HG03354 (cell line): ENCODE measurements at regions not wholly inside any gene's neighbourhood (a gene's known extent, or its start where the extent isn't known, plus 50 kb on each side); places are given as distances from the start of the nearest gene placed in this dataset.
"Not testable (repeated sequence)": the region's sequence is repeated elsewhere in the genome, so short reads cannot be mapped to it uniquely, and the experiment has no call there.

Experiments used
- ATAC-seq: cut with Tn5 transposase; IDR thresholded peaks from one replicate; pipeline ENCODE4 v1.9.1; 2021; ENCODE audit warnings: mild to moderate bottlenecking; ENCODE audit not compliant: unreplicated experiment, poor library complexity, severe bottlenecking

- no peak for ATAC-seq
Observed at GRCh38 chr20:48231253-48231930, 446.1 kb upstream of the SULF2 start.

DNA sequence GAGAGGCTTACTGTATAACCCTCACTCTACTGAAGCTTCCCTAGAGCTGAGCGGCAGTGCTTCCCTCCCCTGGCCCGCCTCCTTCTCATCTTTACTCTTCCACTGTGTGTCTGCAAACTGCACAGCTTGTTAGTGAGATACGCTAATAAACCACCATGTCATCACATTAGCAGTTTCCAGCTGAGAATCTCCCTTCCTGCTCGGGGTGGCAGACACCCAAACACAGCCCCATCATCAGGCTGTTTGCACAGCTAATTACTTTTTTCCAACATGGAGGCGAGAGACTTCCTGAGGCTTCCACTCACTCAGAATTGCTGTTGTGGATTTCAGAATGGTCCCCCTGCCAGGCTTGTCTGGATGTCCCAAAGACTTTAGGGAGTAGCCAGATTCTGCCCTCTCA is 444.9 kb upstream of the SULF2 start:
- no peak for ATAC-seq

- ATAC-seq: no peak
Observed at GRCh38 chr20:48227381-48227780, 442.1 kb upstream of the SULF2 start.

DNA sequence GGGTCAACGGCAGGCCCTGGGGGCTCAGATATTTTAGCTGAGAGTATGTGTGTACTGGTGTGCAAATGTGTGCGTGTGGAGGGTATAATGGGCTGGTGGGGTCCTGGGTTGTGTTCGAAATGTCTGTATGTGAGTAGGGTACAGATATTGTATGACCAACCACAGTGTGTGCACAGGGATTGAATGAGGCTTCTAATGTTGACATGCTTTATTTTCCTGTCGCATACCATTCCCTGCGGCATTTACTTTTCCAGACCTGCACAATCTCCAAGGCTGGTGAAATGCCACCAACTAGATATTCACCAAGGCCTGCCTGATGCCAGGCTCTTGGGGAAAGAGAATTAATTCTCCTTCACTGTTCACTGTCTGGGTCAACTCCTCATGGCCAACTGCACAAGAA is 441.4 kb upstream of the SULF2 start:
- ATAC-seq: no peak

GRCh38 chr20:48224533-48225050 is 439.3 kb upstream of the SULF2 start:
- ATAC-seq: no peak

GRCh38 chr20:48223715-48224114 is 438.4 kb upstream of the SULF2 start:
- ATAC-seq: no peak

DNA sequence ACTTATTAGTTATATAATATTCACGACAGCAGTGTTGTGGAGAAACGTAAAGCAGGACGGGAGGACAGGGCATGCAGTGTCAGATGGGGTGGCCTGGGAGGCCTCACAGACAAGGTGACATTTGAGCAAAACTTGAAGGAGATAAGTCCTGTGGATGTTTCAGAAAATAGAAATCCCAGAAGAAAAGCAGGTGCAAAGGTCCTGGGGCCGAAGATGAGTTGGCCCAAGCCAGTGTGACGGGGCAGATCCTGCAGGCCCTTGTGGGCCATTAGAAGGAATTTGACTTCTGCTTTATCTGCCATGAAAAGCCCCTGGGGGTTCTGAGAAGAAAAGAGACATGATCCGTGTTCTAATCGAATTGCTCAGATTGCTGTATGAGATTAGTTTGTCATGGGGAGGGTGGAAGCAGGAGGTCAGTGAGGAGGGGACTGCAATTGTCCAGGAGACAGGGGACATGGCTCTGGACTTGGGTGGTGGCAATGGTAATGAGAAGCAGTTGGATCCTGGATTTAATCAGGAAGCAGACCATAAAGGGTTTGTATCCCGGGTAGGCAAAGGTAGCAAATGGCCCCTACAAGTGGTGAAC is 437.4 kb upstream of the SULF2 start:
- no peak for ATAC-seq

DNA sequence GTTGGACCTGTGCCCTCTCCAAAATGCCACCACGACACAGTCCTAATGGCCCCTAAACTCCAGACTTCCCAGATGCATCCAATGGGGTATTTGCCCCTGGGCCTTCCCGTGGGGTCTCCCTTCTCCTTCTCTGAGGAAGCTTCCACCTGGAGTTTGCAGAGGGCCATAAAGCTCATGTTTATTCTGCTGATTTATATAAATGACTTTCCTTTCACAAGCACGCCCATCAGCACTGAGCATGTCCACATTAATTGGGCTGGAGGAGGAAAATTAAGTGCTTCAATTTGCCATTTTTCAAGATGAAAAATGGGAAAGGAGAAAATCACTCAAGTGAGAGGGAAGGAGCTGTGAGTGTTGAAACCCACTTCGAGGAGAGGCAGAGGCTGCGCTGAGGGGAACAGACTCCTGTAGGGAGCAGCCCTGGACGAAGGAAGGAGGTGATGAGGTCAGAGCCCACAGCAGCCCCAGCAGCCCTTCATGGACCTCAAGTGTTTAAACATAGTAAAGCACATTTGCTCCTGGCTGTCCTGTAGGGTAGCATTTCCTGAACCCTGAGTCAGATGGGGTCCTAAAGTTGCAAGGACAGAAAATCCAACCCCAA is 434.9 kb upstream of the SULF2 start:
- ATAC-seq: no peak

GRCh38 chr20:48219306-48219705 is 434.0 kb upstream of the SULF2 start:
- ATAC-seq: no peak

DNA sequence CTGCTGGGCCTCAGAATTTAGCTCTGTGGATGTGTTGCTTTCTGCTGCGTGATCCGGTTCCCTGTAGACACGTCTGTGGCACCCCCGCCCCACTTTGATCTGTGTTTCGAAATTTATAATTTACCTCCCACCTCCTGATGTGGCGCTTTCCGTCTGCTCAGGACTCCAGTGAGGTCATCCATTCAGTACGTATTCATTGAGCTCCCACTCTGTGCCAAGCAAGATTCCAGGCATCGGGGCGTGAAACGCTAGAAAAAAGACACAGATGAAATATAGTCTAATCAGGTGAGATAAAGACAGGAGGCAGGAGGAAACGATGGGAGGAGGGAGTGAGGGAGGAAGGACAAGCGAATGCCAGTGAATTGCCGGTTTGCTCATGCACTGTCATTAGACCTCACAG is 431.9 kb upstream of the SULF2 start:
- ATAC-seq: no peak

GRCh38 chr20:48215536-48215935 is 430.3 kb upstream of the SULF2 start:
- ATAC-seq: no peak

DNA sequence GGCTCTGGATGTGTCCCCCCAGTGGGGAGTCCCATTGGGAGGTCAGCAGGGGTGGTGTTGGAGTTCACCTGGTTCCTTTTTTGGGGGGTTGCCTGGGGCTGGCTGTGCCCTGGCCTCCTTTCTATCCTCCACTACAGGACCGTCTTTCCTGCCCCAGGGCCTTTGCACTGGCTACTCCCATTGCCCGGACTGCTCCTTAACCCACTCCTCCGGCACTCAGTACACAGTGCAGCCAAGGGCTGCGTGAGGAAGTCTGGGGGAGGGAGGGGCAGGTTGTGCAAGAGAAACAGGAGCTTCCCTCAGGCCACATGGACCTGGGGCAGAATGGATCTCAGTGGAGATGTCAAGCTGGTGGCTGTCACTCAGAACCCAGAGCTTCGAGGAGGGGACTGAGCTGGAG is 429.3 kb upstream of the SULF2 start:
- no peak for ATAC-seq

DNA sequence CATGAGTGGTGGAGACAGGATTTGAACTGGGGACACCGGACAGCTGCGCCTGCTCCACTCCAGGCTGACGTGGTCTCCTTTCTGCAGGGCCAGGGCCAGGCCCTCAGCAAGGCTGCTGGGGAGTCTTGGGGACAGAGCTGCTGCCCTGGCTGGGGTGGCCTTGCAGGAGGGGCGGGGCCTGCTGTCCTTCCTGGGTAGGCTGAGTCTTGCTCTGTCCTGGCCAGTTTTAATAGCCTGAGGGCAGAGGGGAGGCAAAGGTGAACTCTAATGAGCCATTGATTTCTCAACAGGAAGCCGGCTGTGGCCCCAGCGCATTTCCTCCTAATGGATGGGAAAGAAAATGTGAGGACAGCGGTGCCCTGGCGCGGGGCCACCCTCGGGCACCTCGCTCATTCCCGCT is 428.4 kb upstream of the SULF2 start:
- ATAC-seq: not testable (repeated sequence)

GRCh38 chr20:48212806-48213509 is 427.7 kb upstream of the SULF2 start:
- ATAC-seq: no peak

DNA sequence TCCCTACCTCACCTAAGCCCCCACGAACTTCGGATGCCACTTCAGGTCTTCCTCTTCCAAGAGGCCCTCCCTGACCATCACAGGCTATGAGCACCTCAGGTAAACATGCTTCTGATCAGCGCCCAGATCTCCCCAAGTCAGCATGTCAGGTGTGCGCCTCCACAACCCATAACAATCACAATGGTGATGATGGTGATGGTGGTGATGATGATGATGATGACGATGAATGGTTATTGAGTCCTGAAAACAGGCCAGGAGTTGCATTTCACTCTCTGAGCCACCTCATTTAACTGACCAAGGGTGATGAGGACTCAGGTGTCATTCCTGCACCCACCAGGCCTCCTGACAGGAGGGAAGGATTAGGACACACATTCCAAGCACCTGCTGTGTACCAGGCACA is 426.6 kb upstream of the SULF2 start:
- no peak for ATAC-seq

- no peak for ATAC-seq
Observed at GRCh38 chr20:48211238-48211637, 426.0 kb upstream of the SULF2 start.

- ATAC-seq: no peak
Observed at GRCh38 chr20:48210111-48211027, 425.1 kb upstream of the SULF2 start.

GRCh38 chr20:48209102-48209501 is 423.8 kb upstream of the SULF2 start:
- ATAC-seq: no peak

GRCh38 chr20:48208176-48208575 is 422.9 kb upstream of the SULF2 start:
- no peak for ATAC-seq

DNA sequence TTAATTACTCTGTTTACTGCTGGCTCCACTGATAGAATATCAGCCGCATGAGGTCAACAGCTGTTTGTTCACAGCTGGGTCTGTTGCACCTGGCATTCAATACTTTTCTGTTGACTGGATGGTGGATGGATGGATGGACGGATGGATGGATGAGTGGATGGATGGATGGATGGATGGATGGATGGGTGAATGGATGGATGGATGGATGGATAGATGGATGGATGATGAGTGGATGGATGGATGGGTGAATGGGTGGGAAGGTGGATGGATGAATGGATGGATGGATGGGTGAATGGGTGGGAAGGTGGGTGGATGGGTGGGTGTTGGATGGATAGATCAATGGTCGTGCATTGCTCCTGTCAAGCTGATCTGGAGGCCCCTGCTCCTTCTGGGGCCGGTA is 422.2 kb upstream of the SULF2 start:
- ATAC-seq: no peak
